IMR-90 (cell line): ENCODE measurements at regions not wholly inside any gene's neighbourhood (a gene's known extent, or its start where the extent isn't known, plus 50 kb on each side); places are given as distances from the start of the nearest gene placed in this dataset.

ENCODE experiments used
- ATAC-seq: fragments of 200-7000 bp; cut with Tn5 transposase; 2 replicates; pipeline ENCODE4 v1.9.1; 2020; ENCODE audit warnings: low read depth, mild to moderate bottlenecking, moderate library complexity
- BruUV-seq: library from RNA; stranded (reverse); fragments of 400-500 nt; replicated peaks from 2 replicates; lab custom pipeline; 2021; lab: Mats Ljungman, UMichigan
- CTCF ChIA-PET: fragments of 300-600 bp; formaldehyde crosslinking; extraction: SDS; loops from one replicate; lab custom pipeline; 2021; ENCODE audit warnings: antibody characterized with exemption; lab: Yijun Ruan, JAX
- POLR2A ChIA-PET: fragments of 300-600 bp; sonication (Branson Sonifier 250); formaldehyde crosslinking; loops from one replicate; lab custom pipeline; 2022; ENCODE audit warnings: antibody characterized with exemption; ENCODE audit not compliant: unreplicated experiment; lab: Charles Lee
- DNase-seq: peaks from one replicate; pipeline ENCODE4 v3.0.0; 2013
- H2AFZ ChIP-seq: replicated peaks from 2 replicates; pipeline ENCODE3; 2013; ENCODE audit warnings: low read length, mild to moderate bottlenecking; ENCODE audit not compliant: poor library complexity
- H2AK5ac ChIP-seq: 2 replicates; pipeline ENCODE4 v1.6.1; 2013; ENCODE audit warnings: low read depth, low read length, inconsistent platforms
- H2AK9ac ChIP-seq: replicated peaks from 2 replicates; pipeline ENCODE3; 2013; ENCODE audit warnings: mild to moderate bottlenecking, low read depth, low read length, moderate library complexity; ENCODE audit not compliant: poor library complexity
- H2BK120ac ChIP-seq: 2 replicates; pipeline ENCODE4 v1.6.1; 2013; ENCODE audit warnings: low read depth, low read length, inconsistent platforms
- H2BK15ac ChIP-seq: 3 replicates; pipeline ENCODE4 v1.6.1; 2013; ENCODE audit warnings: low read depth, low read length, inconsistent platforms
- H2BK20ac ChIP-seq: 2 replicates; pipeline ENCODE4 v1.6.1; 2013; ENCODE audit warnings: low read depth, mild to moderate bottlenecking, inconsistent platforms, low read length, moderate library complexity
- H2BK5ac ChIP-seq: 2 replicates; pipeline ENCODE4 v1.6.1; 2013; ENCODE audit warnings: mild to moderate bottlenecking, low read depth, low read length, inconsistent platforms; ENCODE audit not compliant: poor library complexity, severe bottlenecking
- H3K14ac ChIP-seq: replicated peaks from 2 replicates; pipeline ENCODE4 v1.6.1; 2013; ENCODE audit warnings: low read depth, low read length, inconsistent platforms
- H3K18ac ChIP-seq: 2 replicates; pipeline ENCODE4 v1.6.1; 2013; ENCODE audit warnings: low read depth, low read length, control low read depth
- H3K23ac ChIP-seq: 2 replicates; pipeline ENCODE4 v1.6.1; 2013; ENCODE audit warnings: low read depth, low read length, inconsistent platforms
- H3K27ac ChIP-seq: 2 replicates; pipeline ENCODE4 v1.5.1; 2013; ENCODE audit warnings: mild to moderate bottlenecking, control low read depth, low read length; ENCODE audit not compliant: insufficient read depth
- H3K27me3 ChIP-seq: 2 replicates; pipeline ENCODE4 v1.6.1; 2013; ENCODE audit warnings: low read length; ENCODE audit not compliant: control insufficient read depth, insufficient read depth
- H3K36me3 ChIP-seq: 2 replicates; pipeline ENCODE4 v1.6.1; 2013; ENCODE audit warnings: low read length, mixed read lengths; ENCODE audit not compliant: control insufficient read depth, insufficient read depth
- H3K4ac ChIP-seq: 2 replicates; pipeline ENCODE4 v1.6.1; 2013; ENCODE audit warnings: low read depth, low read length, inconsistent platforms
- H3K4me1 ChIP-seq: 2 replicates; pipeline ENCODE4 v1.6.1; 2013; ENCODE audit warnings: low read length, mixed read lengths; ENCODE audit not compliant: control insufficient read depth, insufficient read depth
- H3K4me2 ChIP-seq: 2 replicates; pipeline ENCODE4 v1.6.1; 2013; ENCODE audit warnings: low read depth, mild to moderate bottlenecking, control low read depth, low read length, moderate library complexity
- H3K4me3 ChIP-seq: 2 replicates; pipeline ENCODE4 v1.5.1; 2013; ENCODE audit warnings: low read depth, mild to moderate bottlenecking, control low read depth, low read length, moderate library complexity; ENCODE audit not compliant: insufficient read depth
- H3K56ac ChIP-seq: 2 replicates; pipeline ENCODE4 v1.6.1; 2013; ENCODE audit warnings: low read length, inconsistent platforms; ENCODE audit not compliant: insufficient read depth; ENCODE audit errors: extremely low read depth
- H3K79me1 ChIP-seq, 2 experiments: 2 replicates each; pipeline ENCODE4 v1.6.1; 2013; ENCODE audit warnings: low read length in 2 of 2, inconsistent platforms in 1 of 2, low read depth in 1 of 2
- H3K9ac ChIP-seq: 2 replicates; pipeline ENCODE4 v1.6.1; 2013; ENCODE audit warnings: low read depth, low read length, control low read depth
- H3K9me1 ChIP-seq: 2 replicates; pipeline ENCODE4 v1.6.1; 2013; ENCODE audit warnings: low read length, inconsistent platforms; ENCODE audit not compliant: insufficient read depth
- H3K9me3 ChIP-seq: 2 replicates; pipeline ENCODE4 v1.6.1; 2013; ENCODE audit warnings: low read length; ENCODE audit not compliant: control insufficient read depth, insufficient read depth
- H4K20me1 ChIP-seq: 2 replicates; pipeline ENCODE4 v1.6.1; 2013; ENCODE audit warnings: low read length, inconsistent platforms; ENCODE audit not compliant: insufficient read depth
- H4K5ac ChIP-seq: 2 replicates; pipeline ENCODE4 v1.6.1; 2013; ENCODE audit warnings: mild to moderate bottlenecking, low read depth, low read length, control low read depth
- H4K8ac ChIP-seq, 2 experiments: 2 replicates each; pipeline ENCODE4 v1.6.1; 2013; ENCODE audit warnings: low read depth in 2 of 2, low read length in 2 of 2, control low read depth in 1 of 2, inconsistent platforms in 1 of 2
- H4K91ac ChIP-seq: 2 replicates; pipeline ENCODE4 v1.6.1; 2013; ENCODE audit warnings: low read depth, low read length, inconsistent platforms; ENCODE audit not compliant: insufficient read depth
- BHLHE40 ChIP-seq: fragments of 150-350 bp; IDR thresholded peaks from 2 replicates; pipeline ENCODE4 v1.6.1; 2016; ENCODE audit warnings: mild to moderate bottlenecking, low read depth, low read length
- CHD1 ChIP-seq: IDR thresholded peaks from 2 replicates; pipeline ENCODE4 v1.6.1; 2012; ENCODE audit warnings: low read depth, low read length, improper control_type of control experiment
- CTCF ChIP-seq: conservative IDR thresholded peaks from 2 replicates; pipeline ENCODE4 v1.5.1; 2012; ENCODE audit warnings: mild to moderate bottlenecking, low read depth, low read length, improper control_type of control experiment
- FOS ChIP-seq: fragments of 150-350 bp; IDR thresholded peaks from 2 replicates; pipeline ENCODE4 v1.6.1; 2016; ENCODE audit warnings: low read depth, low read length
- MAZ ChIP-seq: IDR thresholded peaks from 2 replicates; pipeline ENCODE4 v1.6.1; 2012; ENCODE audit warnings: low read depth, mild to moderate bottlenecking, low read length, improper control_type of control experiment, moderate library complexity, borderline replicate concordance
- NFE2L2 ChIP-seq: fragments of 150-350 bp; IDR thresholded peaks from 2 replicates; pipeline ENCODE4 v1.6.1; 2016; ENCODE audit warnings: low read depth, mild to moderate bottlenecking, low read length
- POLR2A ChIP-seq: IDR thresholded peaks from 2 replicates; pipeline ENCODE4 v1.6.1; 2012; ENCODE audit warnings: mild to moderate bottlenecking, low read depth, low read length
- RFX5 ChIP-seq: IDR thresholded peaks from 2 replicates; pipeline ENCODE4 v1.8.0; 2012; ENCODE audit warnings: low read depth, mild to moderate bottlenecking, low read length, moderate library complexity
- SMC3 ChIP-seq: fragments of 150-350 bp; IDR thresholded peaks from 2 replicates; pipeline ENCODE4 v1.6.1; 2016; ENCODE audit warnings: low read depth, mild to moderate bottlenecking, antibody characterized with exemption, low read length, moderate library complexity
- WGBS, 2 experiments: methylation state at CpG; one replicate each; pipeline versions ENCODE4 v1.1.5 to v1.1.7; 2013; ENCODE audit warnings: missing lambda C conversion rate in 2 of 2; ENCODE audit not compliant: insufficient read length in 1 of 2; ENCODE audit errors: extremely low coverage in 2 of 2; 5-methylcytosine and 5-hydroxymethylcytosine counted together
- dilution Hi-C: fragments of 300-500 bp; cut with HindIII; formaldehyde crosslinking; loops from one replicate; pipeline ENCODE4 v1.14.3; 2018; ENCODE audit warnings: low sequenced_read_pairs; ENCODE audit not compliant: unreplicated experiment
- in situ Hi-C: fragments of 300-500 bp; cut with MboI; formaldehyde crosslinking; loops from 3 replicates; pipeline ENCODE4 v1.14.3; 2019; ENCODE audit warnings: low sequenced_read_pairs, inconsistent platforms, mixed read lengths
- intact Hi-C: fragments of 100-400 bp; cut with micrococcal nuclease; formaldehyde crosslinking; loops from 2 replicates; pipeline ENCODE4 v1.10.0; 2022
- TF ChIP-seq, protein P1 (sequence below): fragments of 150-350 bp; IDR thresholded peaks from 2 replicates; pipeline ENCODE4 v1.6.1; 2016; ENCODE audit warnings: low read depth, mild to moderate bottlenecking, low read length, moderate library complexity, borderline replicate concordance
- TF ChIP-seq, protein P2 (sequence below): fragments of 150-350 bp; IDR thresholded peaks from 2 replicates; pipeline ENCODE4 v1.6.1; 2017; ENCODE audit warnings: mild to moderate bottlenecking, antibody characterized with exemption, low read length, low read depth

GRCh38 chr10:118955951-118956801 lies 73.3 kb upstream of the NANOS1 start:
- Histone ChIP-seq H2BK20ac (no peak overlapping the region), H3K27me3 (peaks cover 12% of the 10 kb centered on the region), H2BK5ac (no peak overlapping the region), H3K9me1 (no peaks in the 10 kb centered on the region), H2AFZ (no peak overlapping the region), H3K79me1 (no peaks in the 10 kb centered on the region), H2AK9ac (no peak overlapping the region), H3K36me3 (no peaks in the 10 kb centered on the region), H3K4me3 (no peak overlapping the region), H4K91ac (no peak overlapping the region), H3K14ac (no peak overlapping the region), H3K9me3 (no peaks in the 10 kb centered on the region), H3K23ac (no peak overlapping the region), H3K4ac (no peak overlapping the region), H2AK5ac (no peak overlapping the region), H4K8ac (no peak overlapping the region), H3K18ac (no peak overlapping the region), H2BK15ac (no peak overlapping the region), H4K5ac (no peak overlapping the region), H3K4me2 (no peak overlapping the region), H3K56ac (no peak overlapping the region), H3K9ac (no peak overlapping the region), H3K27ac (no peak overlapping the region), H4K20me1 (no peaks in the 10 kb centered on the region), H3K4me1 (peaks cover 7% of the 10 kb centered on the region), H2BK120ac (no peak overlapping the region)
- 75% methylated on average over 3 of the region's 4 CpGs; no CpG with 5 or more reads in 1 of the 2 experiments for WGBS, 2 experiments
- in situ Hi-C loops = no loop called here
- no peak for ATAC-seq
- ChIA-PET POLR2A (no interaction called here), CTCF (no interaction called here)
- no TSS peak for BruUV-seq
- no peak for DNase-seq
- TF ChIP-seq RFX5 = no peak
- TF ChIP-seq CTCF = no peak
- no peak for TF ChIP-seq POLR2A
- no peak for TF ChIP-seq MAZ
- TF ChIP-seq CHD1 = no peak
- no peak for TF ChIP-seq BHLHE40
- TF ChIP-seq, protein P1, sequence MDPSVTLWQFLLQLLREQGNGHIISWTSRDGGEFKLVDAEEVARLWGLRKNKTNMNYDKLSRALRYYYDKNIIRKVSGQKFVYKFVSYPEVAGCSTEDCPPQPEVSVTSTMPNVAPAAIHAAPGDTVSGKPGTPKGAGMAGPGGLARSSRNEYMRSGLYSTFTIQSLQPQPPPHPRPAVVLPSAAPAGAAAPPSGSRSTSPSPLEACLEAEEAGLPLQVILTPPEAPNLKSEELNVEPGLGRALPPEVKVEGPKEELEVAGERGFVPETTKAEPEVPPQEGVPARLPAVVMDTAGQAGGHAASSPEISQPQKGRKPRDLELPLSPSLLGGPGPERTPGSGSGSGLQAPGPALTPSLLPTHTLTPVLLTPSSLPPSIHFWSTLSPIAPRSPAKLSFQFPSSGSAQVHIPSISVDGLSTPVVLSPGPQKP = no peak
- TF ChIP-seq FOS = no peak
- TF ChIP-seq, protein P2, sequence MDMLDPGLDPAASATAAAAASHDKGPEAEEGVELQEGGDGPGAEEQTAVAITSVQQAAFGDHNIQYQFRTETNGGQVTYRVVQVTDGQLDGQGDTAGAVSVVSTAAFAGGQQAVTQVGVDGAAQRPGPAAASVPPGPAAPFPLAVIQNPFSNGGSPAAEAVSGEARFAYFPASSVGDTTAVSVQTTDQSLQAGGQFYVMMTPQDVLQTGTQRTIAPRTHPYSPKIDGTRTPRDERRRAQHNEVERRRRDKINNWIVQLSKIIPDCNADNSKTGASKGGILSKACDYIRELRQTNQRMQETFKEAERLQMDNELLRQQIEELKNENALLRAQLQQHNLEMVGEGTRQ = no peak
- TF ChIP-seq SMC3 = no peak
- no peak for TF ChIP-seq NFE2L2
- intact Hi-C loops = no loop called here
- dilution Hi-C loops = no loop called here
